HepG2 (cell line): ENCODE measurements at regions not wholly inside any gene's neighbourhood (a gene's known extent, or its start where the extent isn't known, plus 50 kb on each side); places are given as distances from the start of the nearest gene placed in this dataset.
A peak's percentile ranks its signal among the peaks of the same experiment; 100 is the strongest.

Experiments
- ATAC-seq: fragments of 200-7000 bp; cut with Tn5 transposase; 3 replicates; pipeline ENCODE4 v1.9.1; 2020; ENCODE audit warnings: mild to moderate bottlenecking, moderate library complexity
- BruUV-seq: library from RNA; stranded (reverse); fragments of 400-500 nt; replicated peaks from 2 replicates; lab custom pipeline; 2021; lab: Mats Ljungman, UMichigan
- CTCF ChIA-PET: fragments of 300-600 bp; formaldehyde crosslinking; extraction: SDS; loops from one replicate; lab custom pipeline; 2021; ENCODE audit warnings: low total read pairs, inconsistent platforms, low intra/inter-chr PET ratio; lab: Yijun Ruan, JAX
- POLR2A ChIA-PET: fragments of 350-600 bp; sonication (Branson Sonifier 250); formaldehyde crosslinking; loops from one replicate; lab custom pipeline; 2020; ENCODE audit warnings: antibody characterized with exemption, inconsistent platforms; lab: Yijun Ruan, JAX
- DNase-seq: peaks from one replicate; pipeline ENCODE4 v3.0.0-alpha.2; 2015; ENCODE audit warnings: low spot score
- FAIRE-seq: peaks from 3 replicates; lab custom pipeline; 2011; peaks lifted over from hg19 to GRCh38; lab: Jason Lieb, UNC
- H2AFZ ChIP-seq: one replicate; pipeline ENCODE4 v1.6.1; 2011; ENCODE audit warnings: low read length, inconsistent platforms
- H3K27ac ChIP-seq: fragments of 300-600 bp; 3 replicates; pipeline ENCODE4 v1.8.0; 2011; ENCODE audit warnings: mixed run types, mild to moderate bottlenecking, mixed read lengths, low read length, inconsistent platforms; ENCODE audit not compliant: insufficient read depth; ENCODE audit errors: extremely low read length
- H3K27me3 ChIP-seq, 2 experiments: fragments of 200-600 bp in 1 of 2; 2 replicates in 1 of 2; 3 replicates in 1 of 2; pipeline versions ENCODE4 v1.6.0 to v1.8.0; 2011; ENCODE audit warnings: low read length in 2 of 2, mild to moderate bottlenecking in 2 of 2, moderate library complexity in 2 of 2, inconsistent platforms in 1 of 2; ENCODE audit not compliant: insufficient read depth in 2 of 2, control insufficient read depth in 1 of 2
- H3K36me3 ChIP-seq, 2 experiments: fragments of 200-600 bp in 1 of 2; replicated peaks in 1 of 2; 2 replicates in 1 of 2; 3 replicates in 1 of 2; pipeline versions ENCODE4 v1.5.1 to v1.8.0; 2011; ENCODE audit warnings: low read length in 2 of 2, inconsistent platforms in 1 of 2; ENCODE audit not compliant: insufficient read depth in 2 of 2, control insufficient read depth in 1 of 2
- H3K4me1 ChIP-seq: 2 replicates; pipeline ENCODE4 v1.5.1; 2012; ENCODE audit warnings: low read length, inconsistent platforms; ENCODE audit not compliant: insufficient read depth
- H3K4me2 ChIP-seq: 2 replicates; pipeline ENCODE4 v1.6.0; 2011; ENCODE audit warnings: low read depth, low read length, inconsistent platforms
- H3K4me3 ChIP-seq, 3 experiments: fragments of 200-600 bp in 1 of 3; sonication (generic), shearing (Covaris generic) in 1 of 3; replicated peaks in 1 of 3; 2 replicates each; pipeline ENCODE4 v1.5.1; 2011 to 2016; ENCODE audit warnings: low read length in 3 of 3, inconsistent platforms in 2 of 3, low read depth in 2 of 3, mild to moderate bottlenecking in 2 of 3, control low read depth in 1 of 3, mixed read lengths in 1 of 3; ENCODE audit not compliant: insufficient read depth in 1 of 3
- H3K79me2 ChIP-seq: one replicate; pipeline ENCODE4 v1.6.1; 2011; ENCODE audit warnings: low read length, inconsistent platforms; ENCODE audit not compliant: insufficient read depth
- H3K9ac ChIP-seq: 2 replicates; pipeline ENCODE4 v1.6.0; 2011; ENCODE audit warnings: mild to moderate bottlenecking, low read depth, low read length, inconsistent platforms; ENCODE audit not compliant: insufficient read depth
- H3K9me3 ChIP-seq: 2 replicates; pipeline ENCODE4 v1.5.1; 2012; ENCODE audit warnings: mild to moderate bottlenecking, low read length
- H4K20me1 ChIP-seq: 2 replicates; pipeline ENCODE4 v1.6.0; 2011; ENCODE audit warnings: inconsistent platforms, mild to moderate bottlenecking, low read length, moderate library complexity; ENCODE audit not compliant: insufficient read depth
- CBFB ChIP-seq: sonication (generic); formaldehyde crosslinking; IDR thresholded peaks from 2 replicates; pipeline ENCODE4 v1.4.0; 2020; ENCODE audit warnings: missing genetic modification reagents
- EHMT2 ChIP-seq: fragments of 200-600 bp; sonication (generic); IDR thresholded peaks from 2 replicates; pipeline ENCODE4 v1.7.0; 2017; ENCODE audit warnings: antibody characterized with exemption, low read depth, low read length, borderline replicate concordance
- FOXK2 ChIP-seq: fragments of 450-650 bp; IDR thresholded peaks from 2 replicates; pipeline ENCODE4 v1.6.1; 2016
- GABPB1 ChIP-seq: IDR thresholded peaks from 2 replicates; pipeline ENCODE4 v1.6.1; 2016; ENCODE audit warnings: mild to moderate bottlenecking, missing genetic modification reagents, moderate library complexity, missing compliant biosample characterization
- HCFC1 ChIP-seq: fragments of 150-350 bp; IDR thresholded peaks from 2 replicates; pipeline ENCODE4 v1.6.1; 2014; ENCODE audit warnings: low read depth, low read length
- HDAC6 ChIP-seq: fragments of 200-600 bp; sonication (generic); IDR thresholded peaks from 2 replicates; pipeline ENCODE4 v1.7.0; 2017; ENCODE audit warnings: mild to moderate bottlenecking, antibody characterized with exemption, low read length, low read depth
- IRX3 ChIP-seq: sonication (generic); formaldehyde crosslinking; IDR thresholded peaks from 2 replicates; pipeline ENCODE4 v1.8.1; 2023; ENCODE audit warnings: mild to moderate bottlenecking, low read depth, missing genetic modification reagents, borderline replicate concordance
- KLF12 ChIP-seq: sonication (generic); formaldehyde crosslinking; IDR thresholded peaks from 2 replicates; pipeline ENCODE4 v1.4.0; 2020; ENCODE audit warnings: missing genetic modification reagents, borderline replicate concordance
- MED1 ChIP-seq: sonication (generic); formaldehyde crosslinking; IDR thresholded peaks from 2 replicates; pipeline ENCODE4 v1.4.0; 2020; ENCODE audit warnings: missing genetic modification reagents
- MXD3 ChIP-seq: IDR thresholded peaks from 2 replicates; pipeline ENCODE4 v1.6.1; 2016; ENCODE audit warnings: mild to moderate bottlenecking, missing biosample characterization, missing genetic modification reagents
- PAF1 ChIP-seq: IDR thresholded peaks from 2 replicates; pipeline ENCODE4 v1.6.1; 2016; ENCODE audit warnings: missing genetic modification reagents, missing compliant biosample characterization
- RAD51 ChIP-seq: fragments of 450-650 bp; IDR thresholded peaks from 2 replicates; pipeline ENCODE4 v1.6.1; 2016; ENCODE audit warnings: borderline replicate concordance
- RBAK ChIP-seq: sonication (generic); formaldehyde crosslinking; IDR thresholded peaks from 2 replicates; pipeline ENCODE4 v1.5.1; 2020; ENCODE audit warnings: mild to moderate bottlenecking, missing genetic modification reagents
- RXRA ChIP-seq: sonication (generic); formaldehyde crosslinking; IDR thresholded peaks from 2 replicates; pipeline ENCODE4 v1.5.1; 2020; ENCODE audit warnings: missing genetic modification reagents
- SIN3B ChIP-seq: fragments of 150-350 bp; IDR thresholded peaks from 2 replicates; pipeline ENCODE4 v1.6.1; 2014; ENCODE audit warnings: low read length
- SMAD3 ChIP-seq: sonication (generic); formaldehyde crosslinking; IDR thresholded peaks from 2 replicates; pipeline ENCODE4 v1.4.0; 2020; ENCODE audit warnings: missing genetic modification reagents
- SPEN ChIP-seq: sonication (generic); formaldehyde crosslinking; IDR thresholded peaks from 2 replicates; pipeline ENCODE4 v1.5.1; 2020; ENCODE audit warnings: low read depth, mild to moderate bottlenecking, missing genetic modification reagents
- SRF ChIP-seq: IDR thresholded peaks from 2 replicates; pipeline ENCODE4 v1.6.1; 2011; ENCODE audit warnings: mild to moderate bottlenecking, low read depth, low read length, moderate library complexity
- TCF12 ChIP-seq, 2 experiments: fragments of 450-650 bp in 1 of 2; sonication (generic) in 1 of 2; formaldehyde crosslinking in 1 of 2; IDR thresholded peaks; 2 replicates each; pipeline versions ENCODE4 v1.6.1 to v1.8.0; 2017 to 2022; ENCODE audit warnings: antibody characterized with exemption in 1 of 2, mild to moderate bottlenecking in 1 of 2, missing genetic modification reagents in 1 of 2, moderate library complexity in 1 of 2
- ZKSCAN5 ChIP-seq: sonication (generic); formaldehyde crosslinking; IDR thresholded peaks from 2 replicates; pipeline ENCODE4 v1.5.1; 2020; ENCODE audit warnings: mild to moderate bottlenecking, missing genetic modification reagents
- ZNF205 ChIP-seq: IDR thresholded peaks from 2 replicates; pipeline ENCODE4 v1.6.1; 2018; ENCODE audit warnings: missing biosample characterization, missing genetic modification reagents
- ZNF468 ChIP-seq: sonication (generic); formaldehyde crosslinking; IDR thresholded peaks from 2 replicates; pipeline ENCODE4 v1.8.0; 2022; ENCODE audit warnings: mild to moderate bottlenecking, moderate library complexity, missing genetic modification reagents
- ZNF580 ChIP-seq: IDR thresholded peaks from 2 replicates; pipeline ENCODE4 v1.6.1; 2016; ENCODE audit warnings: low read depth, borderline replicate concordance
- ZNF605 ChIP-seq: sonication (generic); formaldehyde crosslinking; IDR thresholded peaks from 2 replicates; pipeline ENCODE4 v1.8.0; 2022; ENCODE audit warnings: mild to moderate bottlenecking, missing genetic modification reagents
- ZNF782 ChIP-seq: sonication (generic); formaldehyde crosslinking; IDR thresholded peaks from 2 replicates; pipeline ENCODE4 v1.4.0; 2020; ENCODE audit warnings: missing genetic modification reagents, mild to moderate bottlenecking, borderline replicate concordance
- ZNF883 ChIP-seq: sonication (generic); formaldehyde crosslinking; IDR thresholded peaks from 2 replicates; pipeline ENCODE4 v1.5.1; 2020; ENCODE audit warnings: mild to moderate bottlenecking, missing genetic modification reagents; ENCODE audit errors: not compliant biosample characterization
- WGBS: methylation state at CpG from one replicate; pipeline ENCODE4 v1.1.6; 2017; ENCODE audit warnings: low lambda C conversion rate; 5-methylcytosine and 5-hydroxymethylcytosine counted together
- in situ Hi-C: cut with HindIII; loops from 2 replicates; pipeline ENCODE4 v1.10.0; 2017; ENCODE audit warnings: low pct_unique_long_range_greater_than_20kb; ENCODE audit not compliant: extremely low pct_ligation_motif_present
- intact Hi-C: fragments of 100-400 bp; cut with micrococcal nuclease; formaldehyde crosslinking; loops from one replicate; pipeline ENCODE4 v1.10.0; 2022; ENCODE audit not compliant: unreplicated experiment
- TF ChIP-seq, protein P1 (sequence below): sonication (generic); formaldehyde crosslinking; conservative IDR thresholded peaks from 2 replicates; pipeline ENCODE4 v1.8.1; 2023; ENCODE audit warnings: missing genetic modification reagents

DNA sequence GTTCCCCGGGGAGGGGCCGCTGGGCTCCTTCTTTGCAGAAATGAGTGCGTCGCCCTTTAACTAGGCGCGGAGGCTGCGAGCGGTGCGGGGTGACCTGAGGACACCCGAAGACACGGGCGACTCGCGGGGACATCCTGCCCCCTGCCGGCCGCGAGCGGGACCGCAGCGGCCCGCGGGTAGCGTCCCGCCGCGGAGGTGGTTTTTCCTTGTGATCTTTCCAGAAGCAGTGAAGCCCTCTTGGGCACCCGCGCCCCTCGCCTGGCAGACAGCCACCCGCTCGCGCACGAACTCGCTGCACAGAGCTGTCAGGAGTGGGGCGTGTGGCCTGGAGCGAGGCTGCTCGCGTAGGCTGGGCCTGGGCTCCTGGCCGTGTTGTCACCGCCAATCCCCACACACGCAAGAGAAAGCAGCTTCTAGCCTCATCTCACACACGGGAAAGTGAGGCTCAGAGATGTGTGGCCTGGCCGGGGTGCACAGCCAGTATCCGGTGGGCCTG lies 67.2 kb downstream of the DIO3 start:
- no peak for FAIRE-seq
- in situ Hi-C loops, result loop anchor here (5.0 kb wide), 2 partner anchors 446 to 716 kb away; no protein-coding TSS in a partner anchor
- H4K20me1 ChIP-seq, result no peaks in the 10 kb centered on the region
- no peak overlapping the region for H3K27ac ChIP-seq
- CTCF ChIA-PET, result interaction anchor here (1.2 to 1.9 kb wide), 3 partner anchors 445 to 727 kb away, joined by 8 to 17 read pairs (median 9); no protein-coding TSS in a partner anchor
- 6% methylated on average over 9 of the region's 44 CpGs for WGBS
- H2AFZ ChIP-seq, result no peak overlapping the region
- H3K79me2 ChIP-seq, result no peaks in the 10 kb centered on the region
- no peaks in the 10 kb centered on the region for H3K36me3 ChIP-seq
- no peaks in the 10 kb centered on the region for H3K9me3 ChIP-seq
- peak; percentile 25 for DNase-seq
- BruUV-seq, result no TSS peak
- intact Hi-C loops, result loop anchor here (1.0 to 5.0 kb wide), 3 partner anchors 391 to 726 kb away; no protein-coding TSS in a partner anchor
- H3K4me1 ChIP-seq, result peaks cover 15% of the 10 kb centered on the region
- H3K4me3 ChIP-seq, result peak overlapping the region in 2 of 3 experiments; percentile 34 to 59; a peak in 3 of 6 replicates
- peak; percentile 84 for ATAC-seq
- H3K27me3 ChIP-seq, result peaks cover 1 to 21% of the 10 kb centered on the region in 2 experiments; a peak in 3 of 5 replicates
- H3K4me2 ChIP-seq, result peak overlapping the region; percentile 79
- POLR2A ChIA-PET, result no interaction called here
- peak overlapping the region; percentile 47 for H3K9ac ChIP-seq
- TF ChIP-seq MED1 (CRISPR knock-in tag) (peak; percentile 53), ZNF605 (CRISPR knock-in tag) (no peak), HCFC1 (no peak), PAF1 (CRISPR knock-in tag) (no peak), RAD51 (no peak), HDAC6 (no peak), SMAD3 (CRISPR knock-in tag) (0 out of 2 replicates have a peak, but pooled peaks have one; percentile 23), ZNF468 (CRISPR knock-in tag) (no peak), TCF12 (IDR thresholded peaks at IDR 0.05) (no peak), TCF12 (CRISPR knock-in tag; IDR thresholded peaks at IDR 0.05) (no peak), IRX3 (no peak), SRF (no peak), ZNF782 (no peak), RXRA (CRISPR knock-in tag) (peak; percentile 100), RBAK (CRISPR knock-in tag) (no peak), SPEN (no peak), CBFB (CRISPR knock-in tag) (no peak), KLF12 (no peak), MXD3 (no peak), ZNF883 (peak; percentile 37), EHMT2 (no peak), GABPB1 (CRISPR knock-in tag) (peak; percentile 57; the same call in 1 of the 2 replicates), ZNF580 (CRISPR knock-in tag) (no peak), SIN3B (no peak), FOXK2 (no peak), ZNF205 (CRISPR knock-in tag) (no peak), ZKSCAN5 (CRISPR knock-in tag) (no peak)
- TF ChIP-seq, protein P1, sequence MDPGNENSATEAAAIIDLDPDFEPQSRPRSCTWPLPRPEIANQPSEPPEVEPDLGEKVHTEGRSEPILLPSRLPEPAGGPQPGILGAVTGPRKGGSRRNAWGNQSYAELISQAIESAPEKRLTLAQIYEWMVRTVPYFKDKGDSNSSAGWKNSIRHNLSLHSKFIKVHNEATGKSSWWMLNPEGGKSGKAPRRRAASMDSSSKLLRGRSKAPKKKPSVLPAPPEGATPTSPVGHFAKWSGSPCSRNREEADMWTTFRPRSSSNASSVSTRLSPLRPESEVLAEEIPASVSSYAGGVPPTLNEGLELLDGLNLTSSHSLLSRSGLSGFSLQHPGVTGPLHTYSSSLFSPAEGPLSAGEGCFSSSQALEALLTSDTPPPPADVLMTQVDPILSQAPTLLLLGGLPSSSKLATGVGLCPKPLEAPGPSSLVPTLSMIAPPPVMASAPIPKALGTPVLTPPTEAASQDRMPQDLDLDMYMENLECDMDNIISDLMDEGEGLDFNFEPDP (CRISPR knock-in tag), result no peak
